DND-41 (cell line): ENCODE measurements at regions not wholly inside any gene's neighbourhood (a gene's known extent, or its start where the extent isn't known, plus 50 kb on each side); places are given as distances from the start of the nearest gene placed in this dataset.

ENCODE experiments used
- EZH2 ChIP-seq: IDR thresholded peaks from 3 replicates; pipeline ENCODE4 v1.6.1; 2012; ENCODE audit warnings: borderline replicate concordance, low read depth, mild to moderate bottlenecking, moderate library complexity, low read length, inconsistent platforms; ENCODE audit not compliant: severe bottlenecking
- TF ChIP-seq, protein P1 (sequence below): IDR thresholded peaks from 2 replicates; pipeline ENCODE4 v1.5.1; 2012; ENCODE audit warnings: borderline replicate concordance, low read length, moderate library complexity, mild to moderate bottlenecking; ENCODE audit not compliant: poor library complexity, severe bottlenecking; ENCODE audit errors: extremely low read depth

DNA sequence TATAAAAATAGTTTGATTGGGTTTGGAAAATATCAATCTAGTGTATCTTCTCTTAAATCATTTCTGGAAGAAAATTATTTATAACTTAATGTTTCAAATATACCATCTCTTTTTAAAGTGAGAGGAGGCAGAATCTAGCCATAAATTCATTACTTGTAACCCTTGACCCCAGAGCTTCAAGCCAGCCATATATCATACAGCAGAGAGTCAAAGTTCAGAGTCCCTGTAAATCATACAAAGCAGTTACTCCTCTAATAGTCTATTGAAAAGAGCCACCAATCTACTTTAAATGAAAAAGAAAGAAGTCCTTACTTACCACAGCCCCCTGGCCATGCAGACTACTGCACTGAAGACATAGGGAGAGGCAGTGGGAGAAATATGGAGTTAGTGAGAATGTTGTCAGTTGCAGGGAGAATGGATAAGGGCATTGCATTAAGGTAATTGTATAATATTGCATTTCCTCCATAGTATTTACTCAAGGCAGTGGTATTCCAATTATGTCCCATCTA lies 229.5 kb downstream of the NKX6-1 start:
- no peak for TF ChIP-seq EZH2
- TF ChIP-seq, protein P1, sequence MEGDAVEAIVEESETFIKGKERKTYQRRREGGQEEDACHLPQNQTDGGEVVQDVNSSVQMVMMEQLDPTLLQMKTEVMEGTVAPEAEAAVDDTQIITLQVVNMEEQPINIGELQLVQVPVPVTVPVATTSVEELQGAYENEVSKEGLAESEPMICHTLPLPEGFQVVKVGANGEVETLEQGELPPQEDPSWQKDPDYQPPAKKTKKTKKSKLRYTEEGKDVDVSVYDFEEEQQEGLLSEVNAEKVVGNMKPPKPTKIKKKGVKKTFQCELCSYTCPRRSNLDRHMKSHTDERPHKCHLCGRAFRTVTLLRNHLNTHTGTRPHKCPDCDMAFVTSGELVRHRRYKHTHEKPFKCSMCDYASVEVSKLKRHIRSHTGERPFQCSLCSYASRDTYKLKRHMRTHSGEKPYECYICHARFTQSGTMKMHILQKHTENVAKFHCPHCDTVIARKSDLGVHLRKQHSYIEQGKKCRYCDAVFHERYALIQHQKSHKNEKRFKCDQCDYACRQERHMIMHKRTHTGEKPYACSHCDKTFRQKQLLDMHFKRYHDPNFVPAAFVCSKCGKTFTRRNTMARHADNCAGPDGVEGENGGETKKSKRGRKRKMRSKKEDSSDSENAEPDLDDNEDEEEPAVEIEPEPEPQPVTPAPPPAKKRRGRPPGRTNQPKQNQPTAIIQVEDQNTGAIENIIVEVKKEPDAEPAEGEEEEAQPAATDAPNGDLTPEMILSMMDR, result no peak
